ENCODE measurements at regions not wholly inside any gene's neighbourhood (a gene's known extent, or its start where the extent isn't known, plus 50 kb on each side); places are given as distances from the start of the nearest gene placed in this dataset.

DNA sequence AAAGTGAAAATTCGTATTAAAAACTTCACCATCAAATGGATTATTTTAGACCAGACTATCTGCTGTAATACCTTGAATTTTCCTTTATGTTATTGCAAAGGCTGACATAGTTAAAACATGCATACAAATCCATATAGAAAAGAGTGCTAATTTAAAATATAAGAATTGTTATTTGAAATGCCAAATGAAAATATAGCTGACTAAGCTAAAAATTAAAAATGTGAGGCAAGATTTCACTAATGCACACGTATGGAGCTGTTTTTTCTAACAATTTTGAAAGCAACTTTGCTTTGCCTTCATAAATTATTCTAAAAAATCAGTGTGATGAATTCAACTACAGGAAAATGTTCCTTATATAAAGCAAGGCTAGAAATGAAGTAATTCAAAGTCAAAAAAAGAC, 62.5 kb downstream of the MPP7 start:
- TF ChIP-seq ZBTB7A (IDR thresholded peaks at IDR 0.05; ENCODE audit: borderline replicate concordance, control insufficient read depth, low read depth, low read length) (no peak), ZBTB8A (IDR thresholded peaks at IDR 0.05; ENCODE audit: partially characterized antibody) (no peak), YBX1 (IDR thresholded peaks at IDR 0.05) (no peak), ZNF239 (CRISPR knock-in tag; IDR thresholded peaks at IDR 0.05) (no peak), POLR2A (conservative IDR thresholded peaks at IDR 0.05) (no peak), MAZ (CRISPR knock-in tag; conservative IDR thresholded peaks at IDR 0.05 in 1 of 2, IDR thresholded peaks at IDR 0.05 in 1 of 2) (no peak)
- TF ChIP-seq, protein P1, sequence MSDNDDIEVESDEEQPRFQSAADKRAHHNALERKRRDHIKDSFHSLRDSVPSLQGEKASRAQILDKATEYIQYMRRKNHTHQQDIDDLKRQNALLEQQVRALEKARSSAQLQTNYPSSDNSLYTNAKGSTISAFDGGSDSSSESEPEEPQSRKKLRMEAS (CRISPR knock-in tag; IDR thresholded peaks at IDR 0.05): no peak
